NCI-H446 treated with DMSO at 0.1 percent for 48 hours (cell line): ENCODE measurements at regions not wholly inside any gene's neighbourhood (a gene's known extent, or its start where the extent isn't known, plus 50 kb on each side); places are given as distances from the start of the nearest gene placed in this dataset.
"Not testable (repeated sequence)": the region's sequence is repeated elsewhere in the genome, so short reads cannot be mapped to it uniquely, and the experiment has no call there.

ENCODE experiments used
- DNase-seq: peaks from one replicate; lab custom pipeline; 2025; lab: John Stamatoyannopoulos, UW

GRCh38 chr22:33971561-33971961 lies 51.3 kb upstream of the LARGE1 start:
- no peak for DNase-seq

GRCh38 chr22:33975841-33976240 lies 55.6 kb upstream of the LARGE1 start:
- DNase-seq: no peak

GRCh38 chr22:33983558-33983957 lies 63.3 kb upstream of the LARGE1 start:
- no peak for DNase-seq

GRCh38 chr22:33984211-33984610 lies 63.9 kb upstream of the LARGE1 start:
- no peak for DNase-seq

GRCh38 chr22:33984656-33985285 lies 64.5 kb upstream of the LARGE1 start:
- no peak for DNase-seq

- DNase-seq: no peak
Observed at GRCh38 chr22:33985506-33985905, 65.2 kb upstream of the LARGE1 start.

GRCh38 chr22:33986167-33986771 lies 66.0 kb upstream of the LARGE1 start:
- no peak for DNase-seq

GRCh38 chr22:33986954-33987353 lies 66.7 kb upstream of the LARGE1 start:
- no peak for DNase-seq

GRCh38 chr22:33989263-33989662 lies 69.0 kb upstream of the LARGE1 start:
- DNase-seq: not testable (repeated sequence)

GRCh38 chr22:33991620-33992019 lies 71.3 kb upstream of the LARGE1 start:
- no peak for DNase-seq

- no peak for DNase-seq
Observed at GRCh38 chr22:33996824-33997223, 76.5 kb upstream of the LARGE1 start.

- no peak for DNase-seq
Observed at GRCh38 chr22:34000879-34001526, 80.7 kb upstream of the LARGE1 start.

GRCh38 chr22:34001701-34002466 lies 81.6 kb upstream of the LARGE1 start:
- DNase-seq: no peak

GRCh38 chr22:34004058-34004457 lies 83.8 kb upstream of the LARGE1 start:
- DNase-seq: no peak

- DNase-seq: no peak
Observed at GRCh38 chr22:34010259-34010658, 90.0 kb upstream of the LARGE1 start.

- no peak for DNase-seq
Observed at GRCh38 chr22:34015642-34016041, 95.4 kb upstream of the LARGE1 start.

GRCh38 chr22:34017205-34017604 lies 96.9 kb upstream of the LARGE1 start:
- no peak for DNase-seq

GRCh38 chr22:34019190-34019845 lies 99.0 kb upstream of the LARGE1 start:
- DNase-seq: no peak

- no peak for DNase-seq
Observed at GRCh38 chr22:34035209-34035608, 114.9 kb upstream of the LARGE1 start.

- DNase-seq: no peak
Observed at GRCh38 chr22:34036931-34037330, 116.7 kb upstream of the LARGE1 start.

- DNase-seq: no peak
Observed at GRCh38 chr22:34038801-34039555, 118.7 kb upstream of the LARGE1 start.

- DNase-seq: no peak
Observed at GRCh38 chr22:34045311-34045710, 125.0 kb upstream of the LARGE1 start.
